ENCODE measurements at regions not wholly inside any gene's neighbourhood (a gene's known extent, or its start where the extent isn't known, plus 50 kb on each side); places are given as distances from the start of the nearest gene placed in this dataset.

- Histone ChIP-seq H3K27me3 (no peaks in the 10 kb centered on the region), H3K36me3 (no peaks in the 10 kb centered on the region), H3K27ac (replicated peaks in 1 of 4) (no peak overlapping the region), H3K4me1 (peaks cover 0 to 28% (median 17%) of the 10 kb centered on the region in 4 donors), H3K9me3 (no peaks in the 10 kb centered on the region), H3K4me3 (no peak overlapping the region)
- 79% methylated on average over 2 of the region's 2 CpGs for WGBS
- no peak for DNase-seq (ENCODE audit: extremely low spot score)
- intact Hi-C loops (cut with DNase I): no loop called here
- TF ChIP-seq POLR2A (IDR thresholded peaks at IDR 0.05; ENCODE audit: low read depth) (no peak), EP300 (IDR thresholded peaks at IDR 0.05) (no peak), CTCF (IDR thresholded peaks at IDR 0.05) (no peak), POLR2AphosphoS5 (IDR thresholded peaks at IDR 0.05) (no peak)
Observed at GRCh38 chr4:20386001-20386740, 134.5 kb downstream of the SLIT2 start.

- Histone ChIP-seq H3K27ac (replicated peaks in 1 of 4) (no peak overlapping the region), H3K36me3 (no peaks in the 10 kb centered on the region), H3K4me3 (no peak overlapping the region), H3K9me3 (no peaks in the 10 kb centered on the region), H3K4me1 (peaks cover 0 to 32% (median 20%) of the 10 kb centered on the region in 4 donors), H3K27me3 (no peaks in the 10 kb centered on the region)
- WGBS: 86% methylated on average over 5 of the region's 5 CpGs
- DNase-seq (ENCODE audit: extremely low spot score): no peak
- TF ChIP-seq EP300 (IDR thresholded peaks at IDR 0.05) (no peak), CTCF (IDR thresholded peaks at IDR 0.05) (no peak), POLR2A (IDR thresholded peaks at IDR 0.05; ENCODE audit: low read depth) (no peak), POLR2AphosphoS5 (IDR thresholded peaks at IDR 0.05) (no peak)
- intact Hi-C loops (cut with DNase I): no loop called here
Observed at GRCh38 chr4:20386906-20387305, 135.2 kb downstream of the SLIT2 start.

- no peaks in the 10 kb centered on the region for H3K27me3 ChIP-seq
- no peaks in the 10 kb centered on the region for H3K9me3 ChIP-seq
- DNase-seq (ENCODE audit: extremely low spot score): no peak
- no peaks in the 10 kb centered on the region for H3K36me3 ChIP-seq
- H3K4me3 ChIP-seq: no peak overlapping the region
- 13% methylated on average over 1 of the region's 1 CpG for WGBS
- intact Hi-C loops (cut with DNase I): no loop called here
- no peak for TF ChIP-seq EP300 (IDR thresholded peaks at IDR 0.05)
- TF ChIP-seq POLR2AphosphoS5 (IDR thresholded peaks at IDR 0.05): no peak
- no peak for TF ChIP-seq POLR2A (IDR thresholded peaks at IDR 0.05; ENCODE audit: low read depth)
- TF ChIP-seq CTCF (IDR thresholded peaks at IDR 0.05): no peak
- no peak overlapping the region for H3K27ac ChIP-seq (replicated peaks in 1 of 4)
- peaks cover 0 to 18% (median 15%) of the 10 kb centered on the region in 4 donors for H3K4me1 ChIP-seq
Observed at GRCh38 chr4:20391198-20391597, 139.5 kb downstream of the SLIT2 start.

GRCh38 chr4:20391912-20392311 lies 140.2 kb downstream of the SLIT2 start:
- no peaks in the 10 kb centered on the region for H3K27me3 ChIP-seq
- no peak for DNase-seq (ENCODE audit: extremely low spot score)
- H3K9me3 ChIP-seq: no peaks in the 10 kb centered on the region
- H3K27ac ChIP-seq (replicated peaks in 1 of 4): no peak overlapping the region
- intact Hi-C loops (cut with DNase I): no loop called here
- no peak overlapping the region for H3K4me3 ChIP-seq
- peaks cover 0 to 18% (median 15%) of the 10 kb centered on the region in 4 donors for H3K4me1 ChIP-seq
- H3K36me3 ChIP-seq: no peaks in the 10 kb centered on the region
- TF ChIP-seq CTCF (IDR thresholded peaks at IDR 0.05) (no peak), POLR2AphosphoS5 (IDR thresholded peaks at IDR 0.05) (no peak), EP300 (IDR thresholded peaks at IDR 0.05) (no peak), POLR2A (IDR thresholded peaks at IDR 0.05; ENCODE audit: low read depth) (no peak)
- WGBS: 94% methylated on average over 5 of the region's 5 CpGs
